AG04449 (cell line): ENCODE measurements at regions not wholly inside any gene's neighbourhood (a gene's known extent, or its start where the extent isn't known, plus 50 kb on each side); places are given as distances from the start of the nearest gene placed in this dataset.

Experiments
- CTCF ChIA-PET: fragments of 350-600 bp; formaldehyde crosslinking; extraction: SDS; loops from one replicate; lab custom pipeline; 2021; ENCODE audit warnings: antibody characterized with exemption; lab: Yijun Ruan, JAX
- POLR2A ChIA-PET: fragments of 400-600, 350-600 bp; formaldehyde crosslinking; extraction: SDS; loops from one replicate; lab custom pipeline; 2020; ENCODE audit warnings: antibody characterized with exemption, inconsistent platforms; lab: Yijun Ruan, JAX
- DNase-seq: peaks from one replicate; pipeline ENCODE4 v3.0.0-alpha.2; 2010; ENCODE audit warnings: low read depth, low spot score
- H3K4me3 ChIP-seq: 2 replicates; pipeline ENCODE4 v1.5.1; 2011; ENCODE audit warnings: low read depth, mild to moderate bottlenecking, control low read depth, low read length
- TF ChIP-seq, protein P1 (sequence below): IDR thresholded peaks from one replicate; pipeline ENCODE4 v1.5.1; 2011; ENCODE audit warnings: mild to moderate bottlenecking, moderate library complexity, low read length, control low read depth, inconsistent platforms; ENCODE audit not compliant: insufficient read depth; ENCODE audit errors: missing control alignments

GRCh38 chr12:124185971-124186686 is 108.8 kb upstream of the RFLNA start:
- no peak overlapping the region for H3K4me3 ChIP-seq
- POLR2A ChIA-PET = no interaction called here
- CTCF ChIA-PET = no interaction called here

GRCh38 chr12:124188084-124188483 is 106.8 kb upstream of the RFLNA start:
- ChIA-PET CTCF (no interaction called here), POLR2A (no interaction called here)
- TF ChIP-seq, protein P1, sequence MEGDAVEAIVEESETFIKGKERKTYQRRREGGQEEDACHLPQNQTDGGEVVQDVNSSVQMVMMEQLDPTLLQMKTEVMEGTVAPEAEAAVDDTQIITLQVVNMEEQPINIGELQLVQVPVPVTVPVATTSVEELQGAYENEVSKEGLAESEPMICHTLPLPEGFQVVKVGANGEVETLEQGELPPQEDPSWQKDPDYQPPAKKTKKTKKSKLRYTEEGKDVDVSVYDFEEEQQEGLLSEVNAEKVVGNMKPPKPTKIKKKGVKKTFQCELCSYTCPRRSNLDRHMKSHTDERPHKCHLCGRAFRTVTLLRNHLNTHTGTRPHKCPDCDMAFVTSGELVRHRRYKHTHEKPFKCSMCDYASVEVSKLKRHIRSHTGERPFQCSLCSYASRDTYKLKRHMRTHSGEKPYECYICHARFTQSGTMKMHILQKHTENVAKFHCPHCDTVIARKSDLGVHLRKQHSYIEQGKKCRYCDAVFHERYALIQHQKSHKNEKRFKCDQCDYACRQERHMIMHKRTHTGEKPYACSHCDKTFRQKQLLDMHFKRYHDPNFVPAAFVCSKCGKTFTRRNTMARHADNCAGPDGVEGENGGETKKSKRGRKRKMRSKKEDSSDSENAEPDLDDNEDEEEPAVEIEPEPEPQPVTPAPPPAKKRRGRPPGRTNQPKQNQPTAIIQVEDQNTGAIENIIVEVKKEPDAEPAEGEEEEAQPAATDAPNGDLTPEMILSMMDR = no peak
- DNase-seq = no peak
- no peak overlapping the region for H3K4me3 ChIP-seq

More at GRCh38 chr12:124185971-124186686, 108.8 kb upstream of the RFLNA start:
- DNase-seq = no peak
- TF ChIP-seq, protein P1 = no peak

DNA sequence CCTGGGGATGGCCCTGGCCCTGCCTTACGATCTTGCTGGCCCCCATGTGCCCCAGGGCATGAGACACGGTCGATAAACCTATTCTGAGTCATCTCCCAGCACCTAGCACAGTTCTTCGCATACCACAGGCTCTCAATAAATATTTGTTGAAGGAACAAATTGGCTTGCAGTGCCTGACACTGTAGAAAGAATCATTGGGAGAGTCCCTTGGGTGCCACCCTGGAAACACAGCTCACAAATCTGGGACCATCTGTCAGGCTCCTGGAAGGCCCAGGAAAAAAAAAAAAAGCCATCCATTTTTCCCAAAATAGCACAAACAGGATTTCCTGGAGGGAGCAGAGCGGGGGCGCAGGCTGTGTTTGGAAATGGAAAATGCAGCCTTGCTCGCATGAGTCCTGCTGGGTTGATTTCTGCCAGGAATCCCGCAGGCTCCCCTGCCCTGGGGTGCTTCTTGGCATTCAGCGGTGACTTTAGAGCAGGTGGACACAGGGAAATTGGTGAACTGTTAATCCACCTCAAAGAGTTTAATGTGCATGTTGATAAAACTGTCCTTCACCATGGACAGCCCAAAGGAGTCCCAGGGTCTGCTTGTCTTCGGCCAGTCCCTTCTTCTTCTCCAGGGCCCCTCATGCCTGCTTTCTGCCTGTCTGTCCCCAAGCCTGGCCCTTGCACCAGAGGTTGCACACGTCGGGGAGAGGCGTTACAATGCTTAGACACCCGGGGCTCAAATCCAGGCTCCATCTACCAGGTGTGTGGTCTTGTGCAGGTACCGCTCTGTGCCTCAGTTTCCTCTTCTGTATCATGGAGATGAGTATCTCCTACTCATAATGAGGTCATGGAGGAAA is 106.1 kb upstream of the RFLNA start:
- POLR2A ChIA-PET = no interaction called here
- TF ChIP-seq, protein P1 = no peak
- no peak overlapping the region for H3K4me3 ChIP-seq
- CTCF ChIA-PET = no interaction called here
- DNase-seq = no peak

- no peak overlapping the region for H3K4me3 ChIP-seq
- TF ChIP-seq, protein P1 = no peak
- DNase-seq = no peak
- ChIA-PET POLR2A (no interaction called here), CTCF (no interaction called here)
These were observed 104.4 kb upstream of the RFLNA start for GRCh38 chr12:124190312-124191023.

- TF ChIP-seq, protein P1 = no peak
- ChIA-PET CTCF (no interaction called here), POLR2A (no interaction called here)
- no peak overlapping the region for H3K4me3 ChIP-seq
- DNase-seq = no peak
These were observed 103.9 kb upstream of the RFLNA start for GRCh38 chr12:124191024-124191359.

DNA sequence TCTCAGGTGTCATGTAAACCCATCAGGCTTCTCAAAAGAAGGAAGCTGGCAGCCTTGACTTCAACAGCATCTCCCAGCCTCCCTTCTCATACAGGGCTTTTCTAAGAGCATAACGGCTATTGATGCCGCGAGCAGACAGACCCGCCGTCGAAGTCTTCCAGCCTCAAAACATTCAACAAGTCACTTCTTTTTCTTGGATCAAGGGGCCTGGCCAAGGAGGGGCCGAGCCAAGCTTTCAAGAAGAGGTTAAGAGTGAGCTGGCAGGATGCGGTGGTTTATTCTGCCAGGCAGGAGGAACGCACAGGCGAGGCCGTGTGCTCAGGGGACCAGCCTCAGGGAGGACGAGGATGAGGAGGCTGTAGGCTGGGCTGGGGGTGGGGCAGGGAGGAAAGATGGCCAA is 102.9 kb upstream of the RFLNA start:
- DNase-seq = no peak
- no peak overlapping the region for H3K4me3 ChIP-seq
- TF ChIP-seq, protein P1 = no peak
- CTCF ChIA-PET = no interaction called here
- POLR2A ChIA-PET = no interaction called here
